ENCODE measurements at regions not wholly inside any gene's neighbourhood (a gene's known extent, or its start where the extent isn't known, plus 50 kb on each side); places are given as distances from the start of the nearest gene placed in this dataset.
"Not testable (repeated sequence)": the region's sequence is repeated elsewhere in the genome, so short reads cannot be mapped to it uniquely, and the experiment has no call there.

GRCh38 chr2:19099181-19099580, 259.2 kb downstream of the OSR1 start:
- DNase-seq = no peak

GRCh38 chr2:19098467-19099160, 259.8 kb downstream of the OSR1 start:
- no peak for DNase-seq

- not testable (repeated sequence) for DNase-seq
Observed at GRCh38 chr2:19089476-19089875, 268.9 kb downstream of the OSR1 start.

GRCh38 chr2:19086231-19086651, 272.2 kb downstream of the OSR1 start:
- no peak for DNase-seq

- DNase-seq = peak in 4 of 14 donors; percentile 10 to 55 (median 15)
Observed at GRCh38 chr2:19078709-19079108, 279.7 kb downstream of the OSR1 start.

- DNase-seq = no peak
Observed at GRCh38 chr2:19073522-19073921, 284.9 kb downstream of the OSR1 start.

GRCh38 chr2:19072161-19072560, 286.3 kb downstream of the OSR1 start:
- no peak for DNase-seq

GRCh38 chr2:19070886-19071285, 287.5 kb downstream of the OSR1 start:
- no peak for DNase-seq

- DNase-seq = peak in 1 of 14 donors; percentile 76
Observed at GRCh38 chr2:19068206-19068605, 290.2 kb downstream of the OSR1 start.

GRCh38 chr2:19062370-19062769, 296.1 kb downstream of the OSR1 start:
- DNase-seq = no peak

- DNase-seq = no peak
Observed at GRCh38 chr2:19059076-19059475, 299.3 kb downstream of the OSR1 start.

GRCh38 chr2:19051203-19051831, 307.1 kb downstream of the OSR1 start:
- no peak for DNase-seq

- no peak for DNase-seq
Observed at GRCh38 chr2:19050354-19050753, 308.1 kb downstream of the OSR1 start.

- no peak for DNase-seq
Observed at GRCh38 chr2:19048593-19049266, 309.7 kb downstream of the OSR1 start.

- peak in 1 of 14 donors; percentile 47 for DNase-seq
Observed at GRCh38 chr2:19046986-19047780, 311.2 kb downstream of the OSR1 start.

- no peak for DNase-seq
Observed at GRCh38 chr2:19045151-19045550, 313.3 kb downstream of the OSR1 start.

GRCh38 chr2:19043893-19044292, 314.5 kb downstream of the OSR1 start:
- DNase-seq = no peak

GRCh38 chr2:19041434-19042041, 316.9 kb downstream of the OSR1 start:
- no peak for DNase-seq

GRCh38 chr2:19038071-19039015, 320.1 kb downstream of the OSR1 start:
- DNase-seq = no peak

GRCh38 chr2:19036091-19036490, 322.3 kb downstream of the OSR1 start:
- no peak for DNase-seq

GRCh38 chr2:19035238-19035637, 323.2 kb downstream of the OSR1 start:
- no peak for DNase-seq

Data from C1 segment of cervical spinal cord (tissue), 14 donors.